SKM-1 treated with dmso at 0.1 percent for 144 hours (cell line): ENCODE measurements at regions not wholly inside any gene's neighbourhood (a gene's known extent, or its start where the extent isn't known, plus 50 kb on each side); places are given as distances from the start of the nearest gene placed in this dataset.
"Not testable (repeated sequence)": the region's sequence is repeated elsewhere in the genome, so short reads cannot be mapped to it uniquely, and the experiment has no call there.

ENCODE experiments used
- DNase-seq: peaks from one replicate; lab custom pipeline; 2025; ENCODE audit not compliant: unreplicated experiment; lab: John Stamatoyannopoulos, UW

- DNase-seq: no peak
Measured at GRCh38 chr13:67410645-67411044, 180.5 kb upstream of the PCDH9 start.

GRCh38 chr13:67408798-67409197, 178.7 kb upstream of the PCDH9 start:
- DNase-seq: no peak

- no peak for DNase-seq
Measured at GRCh38 chr13:67402546-67402945, 172.4 kb upstream of the PCDH9 start.

GRCh38 chr13:67395577-67395976, 165.4 kb upstream of the PCDH9 start:
- no peak for DNase-seq

GRCh38 chr13:67392014-67392413, 161.9 kb upstream of the PCDH9 start:
- no peak for DNase-seq

- no peak for DNase-seq
Measured at GRCh38 chr13:67390462-67391086, 160.4 kb upstream of the PCDH9 start.

GRCh38 chr13:67389171-67389570, 159.0 kb upstream of the PCDH9 start:
- DNase-seq: no peak

GRCh38 chr13:67383109-67383757, 153.1 kb upstream of the PCDH9 start:
- not testable (repeated sequence) for DNase-seq

- DNase-seq: no peak
Measured at GRCh38 chr13:67377919-67378318, 147.8 kb upstream of the PCDH9 start.

GRCh38 chr13:67374391-67374790, 144.3 kb upstream of the PCDH9 start:
- no peak for DNase-seq

GRCh38 chr13:67372868-67373464, 142.8 kb upstream of the PCDH9 start:
- no peak for DNase-seq

GRCh38 chr13:67369895-67370660, 139.9 kb upstream of the PCDH9 start:
- DNase-seq: no peak

GRCh38 chr13:67367399-67367798, 137.3 kb upstream of the PCDH9 start:
- DNase-seq: no peak

GRCh38 chr13:67366533-67366932, 136.4 kb upstream of the PCDH9 start:
- DNase-seq: no peak

GRCh38 chr13:67355812-67356476, 125.8 kb upstream of the PCDH9 start:
- DNase-seq: no peak

GRCh38 chr13:67353941-67354340, 123.8 kb upstream of the PCDH9 start:
- DNase-seq: no peak

GRCh38 chr13:67353031-67353430, 122.9 kb upstream of the PCDH9 start:
- DNase-seq: no peak

GRCh38 chr13:67351909-67352308, 121.8 kb upstream of the PCDH9 start:
- DNase-seq: no peak

- no peak for DNase-seq
Measured at GRCh38 chr13:67351114-67351513, 121.0 kb upstream of the PCDH9 start.

GRCh38 chr13:67343777-67344176, 113.6 kb upstream of the PCDH9 start:
- no peak for DNase-seq

- DNase-seq: no peak
Measured at GRCh38 chr13:67341406-67341805, 111.3 kb upstream of the PCDH9 start.
